Keratinocyte (primary cell): ENCODE measurements at regions not wholly inside any gene's neighbourhood (a gene's known extent, or its start where the extent isn't known, plus 50 kb on each side); places are given as distances from the start of the nearest gene placed in this dataset.

Source experiments
- DNase-seq: peaks from one replicate; pipeline ENCODE4 v3.0.0-alpha.2; 2011; ENCODE audit warnings: low read depth, missing footprints, low spot score
- FAIRE-seq: peaks from 2 replicates; lab custom pipeline; 2011; peaks lifted over from hg19 to GRCh38; lab: Jason Lieb, UNC
- H2AFZ ChIP-seq: 2 replicates; pipeline ENCODE4 v1.6.0; 2012; ENCODE audit warnings: low read length, control low read depth, inconsistent platforms; ENCODE audit not compliant: control insufficient read depth
- H3K27ac ChIP-seq: 2 replicates; pipeline ENCODE4 v1.5.1; 2011; ENCODE audit warnings: low read length; ENCODE audit not compliant: control insufficient read depth, insufficient read depth
- H3K27me3 ChIP-seq: 3 replicates; pipeline ENCODE4 v1.6.0; 2011; ENCODE audit warnings: low read length; ENCODE audit not compliant: control insufficient read depth, insufficient read depth; ENCODE audit errors: extremely low read depth
- H3K36me3 ChIP-seq, 2 experiments: 2 replicates in 1 of 2; 3 replicates in 1 of 2; pipeline ENCODE4 v1.5.1; 2011; ENCODE audit warnings: low read length in 2 of 2, mild to moderate bottlenecking in 1 of 2; ENCODE audit not compliant: control insufficient read depth in 2 of 2, insufficient read depth in 2 of 2; ENCODE audit errors: extremely low read depth in 1 of 2
- H3K4me1 ChIP-seq: 3 replicates; pipeline ENCODE4 v1.5.1; 2011; ENCODE audit warnings: low read length; ENCODE audit not compliant: control insufficient read depth, insufficient read depth; ENCODE audit errors: extremely low read depth
- H3K4me2 ChIP-seq: 3 replicates; pipeline ENCODE4 v1.6.0; 2011; ENCODE audit warnings: low read depth, low read length; ENCODE audit not compliant: control insufficient read depth, insufficient read depth; ENCODE audit errors: extremely low read depth
- H3K4me3 ChIP-seq, 3 experiments: fragments of 200-600 bp in 1 of 3; sonication (generic) in 1 of 3; 2 replicates in 2 of 3; 3 replicates in 1 of 3; pipeline ENCODE4 v1.5.1; 2011 to 2016; ENCODE audit warnings: low read length in 3 of 3, mild to moderate bottlenecking in 3 of 3, control low read depth in 2 of 3, inconsistent platforms in 1 of 3, low read depth in 1 of 3, mixed read lengths in 1 of 3, mixed run types in 1 of 3, moderate library complexity in 1 of 3; ENCODE audit not compliant: control insufficient read depth in 2 of 3, insufficient read depth in 2 of 3; ENCODE audit errors: extremely low read depth in 1 of 3
- H3K79me2 ChIP-seq: 2 replicates; pipeline ENCODE4 v1.6.0; 2012; ENCODE audit warnings: low read length; ENCODE audit not compliant: control insufficient read depth, insufficient read depth
- H3K9ac ChIP-seq: 3 replicates; pipeline ENCODE4 v1.6.0; 2011; ENCODE audit warnings: low read length; ENCODE audit not compliant: control insufficient read depth, insufficient read depth; ENCODE audit errors: extremely low read depth
- H3K9me1 ChIP-seq: 3 replicates; pipeline ENCODE4 v1.6.0; 2011; ENCODE audit warnings: low read length; ENCODE audit not compliant: control insufficient read depth, insufficient read depth; ENCODE audit errors: extremely low read depth
- H3K9me3 ChIP-seq: 2 replicates; pipeline ENCODE4 v1.5.1; 2012; ENCODE audit warnings: low read depth, low read length; ENCODE audit not compliant: control insufficient read depth
- H4K20me1 ChIP-seq: 3 replicates; pipeline ENCODE4 v1.6.0; 2011; ENCODE audit warnings: low read length; ENCODE audit not compliant: control insufficient read depth, insufficient read depth; ENCODE audit errors: extremely low read depth
- CTCF ChIP-seq, 3 experiments: IDR thresholded peaks in 1 of 3; conservative IDR thresholded peaks in 1 of 3; optimal IDR thresholded peaks in 1 of 3; 2 replicates in 2 of 3; 3 replicates in 1 of 3; pipeline versions ENCODE3 to v1.5.1; 2011; ENCODE audit warnings: low read length in 3 of 3, mild to moderate bottlenecking in 3 of 3, moderate library complexity in 2 of 3, control low read depth in 1 of 3, inconsistent platforms in 1 of 3; ENCODE audit not compliant: insufficient read depth in 2 of 3; ENCODE audit errors: extremely low read depth in 1 of 3
- EZH2 ChIP-seq: IDR thresholded peaks from one replicate; pipeline ENCODE4 v1.6.1; 2012; ENCODE audit warnings: inconsistent platforms, mild to moderate bottlenecking, low read length, moderate library complexity
- dilution Hi-C: fragments of 300-500 bp; cut with MboI; formaldehyde crosslinking; loops from one replicate; pipeline ENCODE4 v1.7.0; 2020; ENCODE audit warnings: low sequenced_read_pairs; ENCODE audit not compliant: extremely low pct_ligation_motif_present

GRCh38 chr20:60990643-60991042 is 261.4 kb upstream of the CDH4 start:
- no peak for DNase-seq
- no peak for FAIRE-seq
- dilution Hi-C loops, result no loop called here
- Histone ChIP-seq H3K9ac (no peak overlapping the region), H3K27me3 (peaks cover 12% of the 10 kb centered on the region), H3K4me1 (no peaks in the 10 kb centered on the region), H3K27ac (no peak overlapping the region), H3K9me1 (no peaks in the 10 kb centered on the region), H2AFZ (no peak overlapping the region), H4K20me1 (no peaks in the 10 kb centered on the region), H3K9me3 (no peaks in the 10 kb centered on the region), H3K79me2 (no peaks in the 10 kb centered on the region), H3K36me3 (no peaks in the 10 kb centered on the region), H3K4me3 (no peak overlapping the region), H3K4me2 (no peak overlapping the region)
- TF ChIP-seq EZH2 (no peak), CTCF (optimal IDR thresholded peaks at IDR 0.05 in 1 of 3, IDR thresholded peaks at IDR 0.05 in 1 of 3, conservative IDR thresholded peaks at IDR 0.05 in 1 of 3; ENCODE audit: extremely low read depth in 1 of 3, insufficient read depth in 2 of 3, low read length in 3 of 3) (no peak)

- H3K9me3 ChIP-seq, result no peaks in the 10 kb centered on the region
- no peak overlapping the region for H2AFZ ChIP-seq
- H3K9me1 ChIP-seq, result no peaks in the 10 kb centered on the region
- FAIRE-seq (no peak), DNase-seq (no peak)
- no peaks in the 10 kb centered on the region for H3K36me3 ChIP-seq
- dilution Hi-C loops, result no loop called here
- TF ChIP-seq CTCF (optimal IDR thresholded peaks at IDR 0.05 in 1 of 3, IDR thresholded peaks at IDR 0.05 in 1 of 3, conservative IDR thresholded peaks at IDR 0.05 in 1 of 3; ENCODE audit: extremely low read depth in 1 of 3, insufficient read depth in 2 of 3, low read length in 3 of 3), result peak; percentile 35 to 49 (median 48)
- TF ChIP-seq EZH2, result no peak
- no peaks in the 10 kb centered on the region for H3K4me1 ChIP-seq
- H3K4me3 ChIP-seq, result no peak overlapping the region
- no peak overlapping the region for H3K9ac ChIP-seq
- H4K20me1 ChIP-seq, result no peaks in the 10 kb centered on the region
- H3K4me2 ChIP-seq, result no peak overlapping the region
- no peaks in the 10 kb centered on the region for H3K79me2 ChIP-seq
- peaks cover 12% of the 10 kb centered on the region for H3K27me3 ChIP-seq
- no peak overlapping the region for H3K27ac ChIP-seq
These were observed 258.5 kb upstream of the CDH4 start for GRCh38 chr20:60993433-60994044.
